Liver (tissue), 3 donors: ENCODE measurements at regions not wholly inside any gene's neighbourhood (a gene's known extent, or its start where the extent isn't known, plus 50 kb on each side); places are given as distances from the start of the nearest gene placed in this dataset.

Source experiments
- ATF3 ChIP-seq: IDR thresholded peaks from 2 replicates; pipeline ENCODE4 v1.6.1; 2016; ENCODE audit warnings: antibody characterized with exemption
- EGR1 ChIP-seq, 2 donors: IDR thresholded peaks; 2 replicates each; pipeline ENCODE4 v1.6.1; 2016 to 2018; ENCODE audit warnings: antibody characterized with exemption in 2 of 2, low read depth in 2 of 2
- JUND ChIP-seq, 2 donors: IDR thresholded peaks; 2 replicates each; pipeline ENCODE4 v1.6.1; 2016; ENCODE audit warnings: antibody characterized with exemption in 2 of 2
- MAX ChIP-seq: IDR thresholded peaks from 2 replicates; pipeline ENCODE4 v1.6.1; 2016; ENCODE audit warnings: antibody characterized with exemption
- RAD21 ChIP-seq, 2 donors: IDR thresholded peaks; 2 replicates each; pipeline ENCODE4 v1.6.1; 2016; ENCODE audit warnings: antibody characterized with exemption in 2 of 2, mild to moderate bottlenecking in 2 of 2
- RXRA ChIP-seq, 2 donors: IDR thresholded peaks; 2 replicates each; pipeline ENCODE4 v1.6.1; 2017 to 2018; ENCODE audit warnings: antibody characterized with exemption in 2 of 2, mild to moderate bottlenecking in 1 of 2
- TAF1 ChIP-seq: conservative IDR thresholded peaks from 2 replicates; pipeline ENCODE4 v1.6.1; 2016; ENCODE audit warnings: antibody characterized with exemption, mild to moderate bottlenecking
- TF ChIP-seq, protein P1 (sequence below): fragments of 150-350 bp; IDR thresholded peaks from 2 replicates; pipeline ENCODE4 v1.5.1; 2017; ENCODE audit warnings: improper control_type of control experiment, low read depth, low read length; ENCODE audit not compliant: missing input control
- TF ChIP-seq, protein P2 (sequence below): IDR thresholded peaks from 2 replicates; pipeline ENCODE4 v1.6.1; 2016; ENCODE audit warnings: antibody characterized with exemption
- TF ChIP-seq, protein P3 (sequence below): IDR thresholded peaks from 2 replicates; pipeline ENCODE4 v1.6.1; 2016; ENCODE audit warnings: antibody characterized with exemption, mild to moderate bottlenecking
- donor health status: healthy.
- donor health status: healthy.

DNA sequence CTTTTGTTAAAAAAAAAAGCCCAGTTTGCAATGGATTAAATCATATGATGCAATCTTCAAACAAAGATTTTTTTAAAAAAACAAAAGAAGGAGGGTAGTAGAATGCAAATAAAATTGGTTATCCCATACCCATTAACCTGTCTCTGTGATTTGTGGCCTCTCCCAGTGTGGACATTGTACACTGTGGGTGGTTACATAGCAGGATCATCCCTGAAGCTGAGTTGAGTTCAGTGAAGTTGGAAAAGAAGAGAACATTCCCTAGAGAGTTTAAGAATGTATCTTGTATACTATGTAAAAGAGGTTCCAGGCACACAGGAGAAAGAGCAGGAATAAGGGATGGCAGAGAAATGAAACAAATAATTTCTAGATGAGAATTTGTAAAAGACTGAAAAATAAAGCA is 142.4 kb upstream of the SLC16A7 start:
- TF ChIP-seq, protein P1, sequence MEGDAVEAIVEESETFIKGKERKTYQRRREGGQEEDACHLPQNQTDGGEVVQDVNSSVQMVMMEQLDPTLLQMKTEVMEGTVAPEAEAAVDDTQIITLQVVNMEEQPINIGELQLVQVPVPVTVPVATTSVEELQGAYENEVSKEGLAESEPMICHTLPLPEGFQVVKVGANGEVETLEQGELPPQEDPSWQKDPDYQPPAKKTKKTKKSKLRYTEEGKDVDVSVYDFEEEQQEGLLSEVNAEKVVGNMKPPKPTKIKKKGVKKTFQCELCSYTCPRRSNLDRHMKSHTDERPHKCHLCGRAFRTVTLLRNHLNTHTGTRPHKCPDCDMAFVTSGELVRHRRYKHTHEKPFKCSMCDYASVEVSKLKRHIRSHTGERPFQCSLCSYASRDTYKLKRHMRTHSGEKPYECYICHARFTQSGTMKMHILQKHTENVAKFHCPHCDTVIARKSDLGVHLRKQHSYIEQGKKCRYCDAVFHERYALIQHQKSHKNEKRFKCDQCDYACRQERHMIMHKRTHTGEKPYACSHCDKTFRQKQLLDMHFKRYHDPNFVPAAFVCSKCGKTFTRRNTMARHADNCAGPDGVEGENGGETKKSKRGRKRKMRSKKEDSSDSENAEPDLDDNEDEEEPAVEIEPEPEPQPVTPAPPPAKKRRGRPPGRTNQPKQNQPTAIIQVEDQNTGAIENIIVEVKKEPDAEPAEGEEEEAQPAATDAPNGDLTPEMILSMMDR: no peak
- no peak for TF ChIP-seq ATF3
- no peak for TF ChIP-seq JUND (IDR thresholded peaks at IDR 0.05)
- TF ChIP-seq MAX: no peak
- TF ChIP-seq, protein P2, sequence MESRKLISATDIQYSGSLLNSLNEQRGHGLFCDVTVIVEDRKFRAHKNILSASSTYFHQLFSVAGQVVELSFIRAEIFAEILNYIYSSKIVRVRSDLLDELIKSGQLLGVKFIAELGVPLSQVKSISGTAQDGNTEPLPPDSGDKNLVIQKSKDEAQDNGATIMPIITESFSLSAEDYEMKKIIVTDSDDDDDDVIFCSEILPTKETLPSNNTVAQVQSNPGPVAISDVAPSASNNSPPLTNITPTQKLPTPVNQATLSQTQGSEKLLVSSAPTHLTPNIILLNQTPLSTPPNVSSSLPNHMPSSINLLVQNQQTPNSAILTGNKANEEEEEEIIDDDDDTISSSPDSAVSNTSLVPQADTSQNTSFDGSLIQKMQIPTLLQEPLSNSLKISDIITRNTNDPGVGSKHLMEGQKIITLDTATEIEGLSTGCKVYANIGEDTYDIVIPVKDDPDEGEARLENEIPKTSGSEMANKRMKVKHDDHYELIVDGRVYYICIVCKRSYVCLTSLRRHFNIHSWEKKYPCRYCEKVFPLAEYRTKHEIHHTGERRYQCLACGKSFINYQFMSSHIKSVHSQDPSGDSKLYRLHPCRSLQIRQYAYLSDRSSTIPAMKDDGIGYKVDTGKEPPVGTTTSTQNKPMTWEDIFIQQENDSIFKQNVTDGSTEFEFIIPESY: no peak
- TF ChIP-seq, protein P3, sequence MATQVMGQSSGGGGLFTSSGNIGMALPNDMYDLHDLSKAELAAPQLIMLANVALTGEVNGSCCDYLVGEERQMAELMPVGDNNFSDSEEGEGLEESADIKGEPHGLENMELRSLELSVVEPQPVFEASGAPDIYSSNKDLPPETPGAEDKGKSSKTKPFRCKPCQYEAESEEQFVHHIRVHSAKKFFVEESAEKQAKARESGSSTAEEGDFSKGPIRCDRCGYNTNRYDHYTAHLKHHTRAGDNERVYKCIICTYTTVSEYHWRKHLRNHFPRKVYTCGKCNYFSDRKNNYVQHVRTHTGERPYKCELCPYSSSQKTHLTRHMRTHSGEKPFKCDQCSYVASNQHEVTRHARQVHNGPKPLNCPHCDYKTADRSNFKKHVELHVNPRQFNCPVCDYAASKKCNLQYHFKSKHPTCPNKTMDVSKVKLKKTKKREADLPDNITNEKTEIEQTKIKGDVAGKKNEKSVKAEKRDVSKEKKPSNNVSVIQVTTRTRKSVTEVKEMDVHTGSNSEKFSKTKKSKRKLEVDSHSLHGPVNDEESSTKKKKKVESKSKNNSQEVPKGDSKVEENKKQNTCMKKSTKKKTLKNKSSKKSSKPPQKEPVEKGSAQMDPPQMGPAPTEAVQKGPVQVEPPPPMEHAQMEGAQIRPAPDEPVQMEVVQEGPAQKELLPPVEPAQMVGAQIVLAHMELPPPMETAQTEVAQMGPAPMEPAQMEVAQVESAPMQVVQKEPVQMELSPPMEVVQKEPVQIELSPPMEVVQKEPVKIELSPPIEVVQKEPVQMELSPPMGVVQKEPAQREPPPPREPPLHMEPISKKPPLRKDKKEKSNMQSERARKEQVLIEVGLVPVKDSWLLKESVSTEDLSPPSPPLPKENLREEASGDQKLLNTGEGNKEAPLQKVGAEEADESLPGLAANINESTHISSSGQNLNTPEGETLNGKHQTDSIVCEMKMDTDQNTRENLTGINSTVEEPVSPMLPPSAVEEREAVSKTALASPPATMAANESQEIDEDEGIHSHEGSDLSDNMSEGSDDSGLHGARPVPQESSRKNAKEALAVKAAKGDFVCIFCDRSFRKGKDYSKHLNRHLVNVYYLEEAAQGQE: no peak
- no peak for TF ChIP-seq EGR1 (IDR thresholded peaks at IDR 0.05; ENCODE audit: low read depth in 2 of 2)
- no peak for TF ChIP-seq TAF1
- TF ChIP-seq RXRA (IDR thresholded peaks at IDR 0.05): no peak
- no peak for TF ChIP-seq RAD21 (IDR thresholded peaks at IDR 0.05)
